NOMO-1 treated with dmso at 0.1 percent for 144 hours (cell line): ENCODE measurements at regions not wholly inside any gene's neighbourhood (a gene's known extent, or its start where the extent isn't known, plus 50 kb on each side); places are given as distances from the start of the nearest gene placed in this dataset.

ENCODE experiments used
- DNase-seq: peaks from one replicate; lab custom pipeline; 2025; ENCODE audit not compliant: unreplicated experiment; lab: John Stamatoyannopoulos, UW

DNA sequence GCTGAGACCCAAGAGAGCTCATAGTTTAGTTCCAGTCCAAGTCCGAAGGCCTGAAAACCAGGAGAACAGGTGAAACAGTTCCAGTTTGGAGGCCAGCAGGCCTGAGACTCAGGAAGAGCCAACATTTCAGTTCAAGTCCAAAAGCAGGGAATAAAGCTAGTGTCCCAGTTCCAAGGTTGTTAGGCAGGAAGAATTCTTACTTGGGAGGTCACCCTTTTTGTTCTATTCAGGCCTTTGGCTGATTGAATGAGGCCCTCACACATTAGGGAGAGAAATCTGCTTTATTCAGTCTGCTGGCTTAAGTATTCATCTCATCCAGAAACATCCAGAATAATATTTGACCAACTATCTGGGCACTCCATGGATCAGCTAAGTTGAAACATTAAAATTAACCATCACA lies 294.6 kb downstream of the PCNX1 start:
- DNase-seq: no peak

- no peak for DNase-seq
Observed at GRCh38 chr14:71202881-71203280, 295.6 kb downstream of the PCNX1 start.

GRCh38 chr14:71203306-71203705 lies 296.0 kb downstream of the PCNX1 start:
- DNase-seq: no peak

GRCh38 chr14:71204231-71204630 lies 297.0 kb downstream of the PCNX1 start:
- no peak for DNase-seq

GRCh38 chr14:71204768-71205167 lies 297.5 kb downstream of the PCNX1 start:
- no peak for DNase-seq

DNA sequence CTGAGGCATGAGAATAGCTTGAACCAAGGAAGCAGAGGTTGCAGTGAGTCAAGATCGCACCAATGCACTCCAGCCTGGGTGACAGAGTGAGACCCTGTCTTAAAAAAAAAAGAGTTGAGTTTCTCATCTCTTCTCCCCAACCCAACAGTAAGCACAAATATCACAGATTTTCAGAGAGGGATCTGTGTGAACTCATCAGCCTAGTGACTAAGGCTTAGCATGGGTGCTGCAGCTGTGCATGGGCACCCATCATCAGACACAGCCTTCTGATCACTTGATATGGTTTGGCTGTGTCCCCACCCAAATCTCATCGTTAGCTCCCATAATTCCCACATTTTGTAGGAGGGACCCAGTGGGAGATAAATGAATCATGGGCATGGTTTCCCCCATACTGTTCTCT lies 298.9 kb downstream of the PCNX1 start:
- no peak for DNase-seq

GRCh38 chr14:71206766-71207371 lies 299.6 kb downstream of the PCNX1 start:
- DNase-seq: no peak

DNA sequence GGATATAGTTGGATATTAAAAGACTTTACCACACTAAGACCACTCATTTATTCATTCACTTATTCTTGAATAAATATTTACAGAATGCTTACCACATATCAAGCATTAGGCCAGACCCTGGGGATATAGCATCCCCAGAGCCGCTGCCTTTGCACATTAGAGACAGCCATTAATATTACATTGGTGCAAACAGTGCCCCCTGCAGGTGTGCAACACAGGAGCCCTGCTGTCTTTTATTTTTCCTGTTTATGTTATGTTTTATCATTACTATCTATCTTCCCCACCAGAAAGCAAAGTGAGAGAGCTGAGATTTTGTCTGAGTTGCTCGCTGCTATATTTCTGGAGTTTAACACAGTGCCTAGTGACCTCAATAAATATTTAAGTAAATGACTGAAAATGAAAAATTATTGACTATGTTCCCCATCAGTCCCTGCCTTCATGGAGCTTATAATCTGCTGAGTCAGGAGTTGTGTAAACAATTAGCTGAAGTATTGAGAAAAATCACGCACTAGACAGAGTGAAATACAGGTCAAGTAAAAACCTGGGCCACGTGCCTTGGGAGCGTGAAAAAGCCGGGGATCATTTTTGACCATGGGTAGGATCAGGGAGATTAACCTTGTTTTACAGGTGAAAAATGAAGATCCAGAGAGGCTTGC lies 301.6 kb downstream of the PCNX1 start:
- no peak for DNase-seq

GRCh38 chr14:71209888-71210287 lies 302.6 kb downstream of the PCNX1 start:
- DNase-seq: no peak

DNA sequence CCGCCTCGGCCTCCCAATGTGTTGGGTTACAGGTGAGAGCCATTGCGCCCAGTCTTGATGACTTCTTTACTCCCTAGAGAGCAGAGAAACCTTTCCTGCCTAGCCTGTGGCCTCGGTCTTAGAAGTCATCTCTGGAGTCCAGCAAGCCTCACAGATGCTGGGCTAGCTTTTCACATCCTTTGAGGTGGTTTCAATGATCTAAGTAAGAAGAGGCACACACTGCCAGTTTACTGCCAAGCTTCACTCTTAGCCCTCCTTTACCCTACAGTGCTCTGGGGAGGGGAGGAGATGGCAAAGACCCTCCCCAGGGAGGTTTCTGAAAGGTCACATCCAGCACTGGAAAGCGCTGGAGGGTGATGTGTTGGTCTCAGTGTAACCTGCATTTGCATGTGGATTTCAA lies 304.8 kb downstream of the PCNX1 start:
- no peak for DNase-seq

DNA sequence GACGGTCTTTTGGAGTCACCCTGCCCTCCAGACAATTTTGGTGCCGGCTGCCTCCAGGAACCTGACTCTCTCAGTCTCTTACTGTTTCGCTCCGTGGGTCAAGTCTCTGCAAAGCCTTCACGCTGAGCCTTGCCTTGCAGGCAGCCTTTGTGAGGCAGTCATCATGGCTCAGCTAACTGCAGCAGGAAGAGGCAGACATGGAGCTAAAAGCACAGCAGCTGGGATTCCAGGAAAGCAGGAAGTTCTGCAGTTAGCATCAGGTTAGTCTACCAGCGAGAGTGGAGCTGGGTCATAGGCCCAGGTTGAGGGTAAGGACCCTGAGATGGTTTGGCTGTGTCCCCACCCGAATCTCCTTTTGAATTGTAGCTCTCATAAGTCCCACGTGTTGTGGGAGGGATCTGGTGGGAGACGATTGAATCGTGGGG lies 305.4 kb downstream of the PCNX1 start:
- no peak for DNase-seq

DNA sequence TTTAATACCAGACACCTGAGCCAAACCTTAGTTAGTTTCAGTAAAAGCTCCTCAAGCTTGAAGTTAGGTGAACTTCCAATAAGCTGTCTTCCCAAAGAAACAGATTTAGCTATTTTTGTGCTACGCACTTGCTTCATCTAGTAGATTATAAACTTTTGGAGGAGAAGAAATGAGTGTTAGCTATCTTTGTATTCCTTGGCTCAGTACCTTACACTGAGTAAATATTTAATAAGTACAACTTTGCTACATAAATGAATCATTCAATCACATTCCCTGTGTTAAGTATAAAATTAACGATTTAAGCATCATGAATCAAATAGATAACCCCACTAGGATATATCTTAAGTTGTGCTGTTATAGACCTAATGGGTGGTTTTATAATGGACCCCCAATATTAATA lies 307.0 kb downstream of the PCNX1 start:
- no peak for DNase-seq

GRCh38 chr14:71220462-71220861 lies 313.2 kb downstream of the PCNX1 start:
- no peak for DNase-seq

- DNase-seq: no peak
Observed at GRCh38 chr14:71221119-71221518, 313.9 kb downstream of the PCNX1 start.

- no peak for DNase-seq
Observed at GRCh38 chr14:71225113-71225512, 317.9 kb downstream of the PCNX1 start.

DNA sequence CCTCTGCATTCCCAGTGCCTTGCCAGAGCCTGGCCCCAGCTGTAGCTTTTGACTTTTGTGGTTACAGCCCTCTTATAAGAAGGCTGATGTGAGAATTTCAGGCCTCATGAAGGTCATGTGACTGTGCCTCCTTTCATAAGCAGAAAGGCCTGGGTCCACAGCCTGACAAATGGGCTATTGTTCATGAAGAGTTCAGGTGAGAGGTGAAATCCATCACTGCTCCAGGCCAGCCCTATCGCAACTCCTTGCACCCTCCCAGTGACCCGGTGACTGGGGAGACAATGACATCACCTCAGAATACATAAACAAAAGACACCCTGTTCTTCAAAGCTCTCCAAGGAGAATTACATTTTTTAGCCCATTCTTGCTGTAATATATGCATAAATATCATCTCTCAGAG lies 321.5 kb downstream of the PCNX1 start:
- no peak for DNase-seq

- DNase-seq: no peak
Observed at GRCh38 chr14:71229875-71230274, 322.6 kb downstream of the PCNX1 start.

DNA sequence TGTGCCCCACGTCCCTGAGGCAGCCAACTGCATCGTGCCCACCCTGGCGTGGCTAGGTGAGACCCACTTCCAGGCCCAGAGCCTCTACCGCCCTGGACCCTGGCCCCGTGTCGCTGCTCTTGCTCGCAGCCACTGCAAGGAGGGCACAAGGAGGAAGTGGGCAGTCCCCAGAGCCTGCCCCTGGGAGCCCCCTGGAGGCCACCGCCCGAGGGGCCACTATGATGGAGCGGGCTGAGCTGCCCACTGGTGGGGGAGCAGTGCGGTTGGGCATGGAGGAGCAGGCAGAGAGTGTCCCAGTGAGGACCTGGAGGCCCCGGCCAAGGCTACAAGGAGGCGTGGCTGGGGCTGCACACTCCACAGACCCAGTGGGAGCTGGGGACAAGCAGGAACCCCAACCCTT lies 323.6 kb downstream of the PCNX1 start:
- no peak for DNase-seq

DNA sequence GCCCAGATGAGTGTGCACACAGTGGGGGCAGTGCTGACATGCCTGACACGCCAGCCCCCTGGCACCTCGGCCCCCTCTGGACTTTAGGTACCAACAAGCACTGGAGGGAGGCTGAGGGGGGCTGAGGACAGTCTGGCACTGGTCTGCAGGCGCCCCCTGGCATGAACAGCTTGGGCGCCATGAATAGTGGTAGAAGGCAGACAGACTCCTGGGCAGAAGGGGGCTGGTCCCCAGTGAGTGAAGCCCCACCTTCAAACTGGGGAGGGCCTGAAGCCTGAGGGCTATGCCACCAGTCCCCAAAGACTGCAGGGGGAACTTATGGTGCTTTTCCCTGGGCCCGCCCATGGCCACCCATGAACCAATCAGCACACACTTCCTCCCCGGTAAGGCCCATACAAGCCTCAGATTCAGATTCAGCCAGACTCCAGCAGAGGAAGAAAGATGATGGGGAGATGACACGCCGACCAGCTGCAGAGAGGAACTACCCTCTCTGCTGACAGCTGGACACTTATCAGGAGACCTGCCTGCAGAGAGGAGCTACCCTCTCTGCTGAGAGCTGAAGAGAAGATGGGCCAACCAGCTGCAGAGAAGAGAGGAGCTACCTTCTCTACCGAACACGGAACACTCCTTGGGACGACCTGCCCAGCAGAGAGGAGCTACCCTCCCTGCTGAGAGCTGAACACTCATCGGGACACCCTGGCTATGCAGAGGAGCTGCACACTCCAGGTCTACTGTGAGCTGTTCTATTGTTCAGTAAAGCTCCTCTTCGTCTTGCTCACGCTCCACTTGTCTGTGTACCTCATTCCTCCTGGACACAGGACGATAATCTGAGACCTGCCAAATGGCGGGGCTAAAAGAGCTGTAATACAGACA lies 324.5 kb downstream of the PCNX1 start:
- no peak for DNase-seq

- DNase-seq: no peak
Observed at GRCh38 chr14:71232506-71232905, 325.2 kb downstream of the PCNX1 start.

DNA sequence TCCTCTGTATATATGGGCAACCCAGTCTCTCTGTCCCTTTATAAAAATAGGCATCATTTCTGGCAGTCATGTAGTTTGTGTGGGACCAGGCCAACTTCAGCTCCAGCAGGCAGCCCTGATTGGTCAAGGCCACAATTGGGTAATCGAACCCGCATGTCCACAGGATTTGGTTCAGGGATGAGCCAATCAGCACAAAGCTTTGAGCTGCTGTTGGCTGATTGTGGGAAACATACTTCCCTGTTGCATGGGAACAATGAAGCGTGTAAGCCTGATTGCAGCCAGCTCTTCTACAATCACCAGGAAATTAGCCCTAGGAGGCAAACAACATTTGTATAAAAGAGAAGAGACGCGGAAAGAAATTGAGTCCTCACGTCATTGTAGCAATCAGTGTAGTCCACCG lies 328.6 kb downstream of the PCNX1 start:
- no peak for DNase-seq

DNA sequence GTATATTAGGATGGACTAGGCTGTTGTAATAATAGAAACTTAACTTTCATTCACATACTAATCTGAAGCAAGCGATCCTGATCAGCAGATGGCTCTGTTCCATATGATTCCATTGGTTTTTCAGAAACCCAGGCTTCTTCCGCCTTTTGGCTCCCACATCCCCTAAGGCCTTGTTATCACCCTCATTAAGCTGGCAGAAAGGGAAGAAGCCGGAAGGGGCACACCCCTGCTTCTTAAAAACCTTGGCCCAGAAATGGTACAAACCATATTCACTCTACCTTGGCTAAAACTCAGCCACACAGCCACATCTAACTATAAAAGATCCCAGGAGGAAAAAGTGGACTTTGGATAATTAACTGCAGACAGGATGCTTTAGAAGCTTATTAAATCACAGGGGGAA lies 329.2 kb downstream of the PCNX1 start:
- no peak for DNase-seq
